ENCODE measurements at regions not wholly inside any gene's neighbourhood (a gene's known extent, or its start where the extent isn't known, plus 50 kb on each side); places are given as distances from the start of the nearest gene placed in this dataset.

- no peaks in the 10 kb centered on the region for H3K9me2 ChIP-seq (ENCODE audit: insufficient read depth, low read length)
- no peak overlapping the region for H3K27ac ChIP-seq (ENCODE audit: low read depth, low read length, poor library complexity, severe bottlenecking)
- no peaks in the 10 kb centered on the region for H3K4me1 ChIP-seq (ENCODE audit: insufficient read depth, low read length, poor library complexity, severe bottlenecking)
- no peaks in the 10 kb centered on the region for H3K9me3 ChIP-seq (ENCODE audit: low read length)
- no TSS peak for BruUV-seq (replicated peaks)
- H4K20me1 ChIP-seq (ENCODE audit: insufficient read depth, low read length) = no peaks in the 10 kb centered on the region
- no peaks in the 10 kb centered on the region for H3K79me2 ChIP-seq (ENCODE audit: insufficient read depth, low read depth, low read length)
- H2AFZ ChIP-seq (ENCODE audit: low read length) = no peak overlapping the region
- no peak overlapping the region for H3K4me3 ChIP-seq (ENCODE audit: low read depth, low read length, poor library complexity, severe bottlenecking)
- TF ChIP-seq CTCF (conservative IDR thresholded peaks at IDR 0.05; ENCODE audit: low read length) (no peak), EZH2phosphoT487 (IDR thresholded peaks at IDR 0.05; ENCODE audit: borderline replicate concordance, low read depth, low read length) (no peak)
- CTCF ChIA-PET (ENCODE audit: unreplicated experiment) = no interaction called here
- POLR2A ChIA-PET = no interaction called here
- intact Hi-C loops (cut with micrococcal nuclease; ENCODE audit: unreplicated experiment) = no loop called here
- DNase-seq (ENCODE audit: low spot score) = no peak
- no peak overlapping the region for H3K4me2 ChIP-seq (ENCODE audit: low read length)
- H3K36me3 ChIP-seq (ENCODE audit: insufficient read depth, low read length) = no peaks in the 10 kb centered on the region
Measured at GRCh38 chr13:44189085-44189484, 184.5 kb upstream of the SERP2 start.

- no peaks in the 10 kb centered on the region for H4K20me1 ChIP-seq (ENCODE audit: insufficient read depth, low read length)
- no peaks in the 10 kb centered on the region for H3K9me3 ChIP-seq (ENCODE audit: low read length)
- H3K4me1 ChIP-seq (ENCODE audit: insufficient read depth, low read length, poor library complexity, severe bottlenecking) = no peaks in the 10 kb centered on the region
- no peak overlapping the region for H3K4me2 ChIP-seq (ENCODE audit: low read length)
- POLR2A ChIA-PET = interaction anchor here (1.0 to 1.3 kb wide), 2 partner anchors 18 to 293 kb away, joined by 3 read pairs; no protein-coding TSS in a partner anchor
- TF ChIP-seq EZH2phosphoT487 (IDR thresholded peaks at IDR 0.05; ENCODE audit: borderline replicate concordance, low read depth, low read length) (no peak), CTCF (conservative IDR thresholded peaks at IDR 0.05; ENCODE audit: low read length) (no peak)
- no peaks in the 10 kb centered on the region for H3K9me2 ChIP-seq (ENCODE audit: insufficient read depth, low read length)
- DNase-seq (ENCODE audit: low spot score) = no peak
- CTCF ChIA-PET (ENCODE audit: unreplicated experiment) = no interaction called here
- BruUV-seq (replicated peaks) = no TSS peak
- no peak overlapping the region for H2AFZ ChIP-seq (ENCODE audit: low read length)
- intact Hi-C loops (cut with micrococcal nuclease; ENCODE audit: unreplicated experiment) = loop anchor here (2.0 kb wide), 1 partner anchor 248 kb away; no protein-coding TSS in a partner anchor
- H3K27ac ChIP-seq (ENCODE audit: low read depth, low read length, poor library complexity, severe bottlenecking) = no peak overlapping the region
- no peaks in the 10 kb centered on the region for H3K79me2 ChIP-seq (ENCODE audit: insufficient read depth, low read depth, low read length)
- H3K4me3 ChIP-seq (ENCODE audit: low read depth, low read length, poor library complexity, severe bottlenecking) = no peak overlapping the region
- H3K36me3 ChIP-seq (ENCODE audit: insufficient read depth, low read length) = no peaks in the 10 kb centered on the region
Measured at GRCh38 chr13:44191103-44191502, 182.5 kb upstream of the SERP2 start.

- Histone ChIP-seq H3K4me1 (ENCODE audit: insufficient read depth, low read length, poor library complexity, severe bottlenecking) (no peaks in the 10 kb centered on the region), H3K9me2 (ENCODE audit: insufficient read depth, low read length) (no peaks in the 10 kb centered on the region), H3K27ac (ENCODE audit: low read depth, low read length, poor library complexity, severe bottlenecking) (no peak overlapping the region), H3K9me3 (ENCODE audit: low read length) (no peaks in the 10 kb centered on the region), H3K36me3 (ENCODE audit: insufficient read depth, low read length) (no peaks in the 10 kb centered on the region), H2AFZ (ENCODE audit: low read length) (peak overlapping the region; percentile 68), H3K4me2 (ENCODE audit: low read length) (no peak overlapping the region), H3K4me3 (ENCODE audit: low read depth, low read length, poor library complexity, severe bottlenecking) (no peak overlapping the region), H3K79me2 (ENCODE audit: insufficient read depth, low read depth, low read length) (no peaks in the 10 kb centered on the region), H4K20me1 (ENCODE audit: insufficient read depth, low read length) (no peaks in the 10 kb centered on the region)
- CTCF ChIA-PET (ENCODE audit: unreplicated experiment) = no interaction called here
- TF ChIP-seq CTCF (conservative IDR thresholded peaks at IDR 0.05; ENCODE audit: low read length) (peak; percentile 84), EZH2phosphoT487 (IDR thresholded peaks at IDR 0.05; ENCODE audit: borderline replicate concordance, low read depth, low read length) (no peak)
- intact Hi-C loops (cut with micrococcal nuclease; ENCODE audit: unreplicated experiment) = loop anchor here (2.0 kb wide), 1 partner anchor 247 kb away; no protein-coding TSS in a partner anchor
- DNase-seq (ENCODE audit: low spot score) = peak; percentile 67
- no TSS peak for BruUV-seq (replicated peaks)
- POLR2A ChIA-PET = interaction anchor here (0.5 to 1.0 kb wide), 2 partner anchors 51 to 292 kb away, joined by 3 read pairs; no protein-coding TSS in a partner anchor
Measured at GRCh38 chr13:44191504-44192171, 182.0 kb upstream of the SERP2 start.

All from OCI-LY7 (cell line).